Cardiac muscle cell (in vitro differentiated cells and primary cell): ENCODE measurements at regions not wholly inside any gene's neighbourhood (a gene's known extent, or its start where the extent isn't known, plus 50 kb on each side); places are given as distances from the start of the nearest gene placed in this dataset.

Experiments
- DNase-seq, 2 donors: peaks; one replicate each; pipeline versions ENCODE4 v3.0.0 to v3.0.0-alpha.2; 2010 to 2017; ENCODE audit warnings: low read depth in 1 of 2, low spot score in 1 of 2
- H3K27ac ChIP-seq: fragments of 200-600 bp; sonication (generic); 2 replicates; pipeline ENCODE4 v1.5.1; 2016
- H3K27me3 ChIP-seq: fragments of 200-600 bp; sonication (generic); 2 replicates; pipeline ENCODE4 v1.6.0; 2016; ENCODE audit warnings: control low read depth
- H3K36me3 ChIP-seq: fragments of 200-600 bp; sonication (generic); 2 replicates; pipeline ENCODE4 v1.5.1; 2016; ENCODE audit warnings: control low read depth
- H3K4me1 ChIP-seq: fragments of 200-600 bp; sonication (generic); 2 replicates; pipeline ENCODE4 v1.8.1; 2017; ENCODE audit warnings: low read depth, mild to moderate bottlenecking, mixed run types
- H3K4me3 ChIP-seq: fragments of 200-600 bp; sonication (generic); 2 replicates; pipeline ENCODE4 v1.5.1; 2016; ENCODE audit warnings: mild to moderate bottlenecking
- H3K9me3 ChIP-seq: fragments of 200-600 bp; sonication (generic); 2 replicates; pipeline ENCODE4 v1.5.1; 2017; ENCODE audit warnings: low read depth, mild to moderate bottlenecking, control low read depth
- CTCF ChIP-seq: IDR thresholded peaks from 2 replicates; pipeline ENCODE4 v1.5.1; 2012; ENCODE audit warnings: low read depth, mild to moderate bottlenecking, low read length

- Histone ChIP-seq H3K4me3 (no peak overlapping the region), H3K36me3 (no peaks in the 10 kb centered on the region), H3K27me3 (no peaks in the 10 kb centered on the region), H3K9me3 (no peaks in the 10 kb centered on the region), H3K27ac (no peak overlapping the region), H3K4me1 (no peaks in the 10 kb centered on the region)
- TF ChIP-seq CTCF, result no peak
- DNase-seq, result no peak
These were observed 99.4 kb upstream of the NHSL1 start for GRCh38 chr6:138598562-138599173.

- Histone ChIP-seq H3K27me3 (no peaks in the 10 kb centered on the region), H3K4me1 (no peaks in the 10 kb centered on the region), H3K4me3 (no peak overlapping the region), H3K36me3 (no peaks in the 10 kb centered on the region), H3K27ac (no peak overlapping the region), H3K9me3 (no peaks in the 10 kb centered on the region)
- DNase-seq, result no peak
- TF ChIP-seq CTCF, result no peak
These were observed 101.0 kb upstream of the NHSL1 start for GRCh38 chr6:138600261-138600660.

GRCh38 chr6:138600726-138601125 lies 101.4 kb upstream of the NHSL1 start:
- H3K4me3 ChIP-seq, result no peak overlapping the region
- no peak overlapping the region for H3K27ac ChIP-seq
- no peak for TF ChIP-seq CTCF
- H3K9me3 ChIP-seq, result no peaks in the 10 kb centered on the region
- DNase-seq, result peak in 1 of 2 donors; percentile 44
- no peaks in the 10 kb centered on the region for H3K36me3 ChIP-seq
- no peaks in the 10 kb centered on the region for H3K4me1 ChIP-seq
- no peaks in the 10 kb centered on the region for H3K27me3 ChIP-seq

- H3K4me1 ChIP-seq, result no peaks in the 10 kb centered on the region
- peak in 1 of 2 donors; percentile 36 for DNase-seq
- H3K27me3 ChIP-seq, result no peaks in the 10 kb centered on the region
- H3K27ac ChIP-seq, result no peak overlapping the region
- no peak for TF ChIP-seq CTCF
- no peak overlapping the region for H3K4me3 ChIP-seq
- H3K9me3 ChIP-seq, result no peaks in the 10 kb centered on the region
- no peaks in the 10 kb centered on the region for H3K36me3 ChIP-seq
These were observed 101.8 kb upstream of the NHSL1 start for GRCh38 chr6:138601128-138601527.

GRCh38 chr6:138605958-138606357 lies 106.7 kb upstream of the NHSL1 start:
- H3K36me3 ChIP-seq, result no peaks in the 10 kb centered on the region
- no peak for TF ChIP-seq CTCF
- no peaks in the 10 kb centered on the region for H3K27me3 ChIP-seq
- no peak for DNase-seq
- no peaks in the 10 kb centered on the region for H3K9me3 ChIP-seq
- H3K27ac ChIP-seq, result no peak overlapping the region
- H3K4me3 ChIP-seq, result no peak overlapping the region
- no peaks in the 10 kb centered on the region for H3K4me1 ChIP-seq
